ENCODE measurements at regions not wholly inside any gene's neighbourhood (a gene's known extent, or its start where the extent isn't known, plus 50 kb on each side); places are given as distances from the start of the nearest gene placed in this dataset.

DNA sequence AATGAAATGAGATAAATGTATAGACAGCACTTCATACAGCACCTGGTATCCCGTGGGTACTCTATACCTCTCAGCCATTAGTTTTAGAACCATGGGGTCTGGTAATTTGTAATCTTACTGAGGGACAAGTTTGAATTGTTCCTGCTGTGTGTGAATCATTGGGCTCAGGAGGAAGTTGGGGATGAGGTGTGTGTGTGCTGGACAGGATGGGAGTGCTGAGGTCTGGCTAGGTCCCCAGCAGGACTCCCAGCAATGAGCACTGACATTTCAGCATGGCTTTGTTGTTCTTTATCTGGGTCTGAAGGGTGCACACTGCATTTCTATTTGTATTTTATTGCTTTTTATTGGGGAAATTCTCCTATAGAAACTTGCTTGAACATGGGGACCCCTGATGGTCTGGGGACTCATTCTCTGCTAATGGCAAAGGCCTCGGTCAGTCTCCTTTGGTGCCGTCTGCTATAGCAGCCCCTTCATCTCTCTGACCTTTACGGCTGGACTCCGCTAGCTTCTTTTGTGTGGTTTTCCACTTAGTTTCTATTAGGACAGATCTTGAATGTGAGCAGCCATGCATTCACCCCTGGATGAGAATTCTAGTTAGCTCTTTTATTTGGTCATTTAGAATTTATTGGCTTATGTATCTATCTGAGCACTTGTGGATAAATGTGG is 98.1 kb downstream of the SREK1 start:
- H3K36me3 ChIP-seq (ENCODE audit: control insufficient read depth in 2 of 4, insufficient read depth in 4 of 4, low read length in 3 of 4), result no peaks in the 10 kb centered on the region
- H2AFZ ChIP-seq (ENCODE audit: low read length), result no peak overlapping the region
- no peak overlapping the region for H2BK15ac ChIP-seq (ENCODE audit: low read length)
- H3K14ac ChIP-seq (ENCODE audit: insufficient read length), result no peak overlapping the region
- DNase-seq (ENCODE audit: low read depth in 1 of 2, low spot score in 2 of 2) (no peak), FAIRE-seq (no peak)
- H3K9ac ChIP-seq (replicated peaks in 1 of 4; ENCODE audit: extremely low read depth in 1 of 4, low read depth in 3 of 4, low read length in 3 of 4), result no peak overlapping the region
- H3K4ac ChIP-seq (replicated peaks; ENCODE audit: insufficient read length, low read depth, low read length), result no peak overlapping the region
- no peaks in the 10 kb centered on the region for H3K79me2 ChIP-seq (ENCODE audit: control insufficient read depth in 1 of 2, insufficient read depth in 2 of 2, low read length in 2 of 2)
- H4K20me1 ChIP-seq (replicated peaks in 1 of 2; ENCODE audit: control insufficient read depth in 1 of 2, insufficient read depth in 2 of 2, low read length in 2 of 2), result no peaks in the 10 kb centered on the region
- no peak overlapping the region for H3K4me2 ChIP-seq (ENCODE audit: insufficient read depth in 1 of 2, low read depth in 2 of 2, low read length in 2 of 2)
- WGBS, 2 experiments (ENCODE audit: extremely low coverage in 1 of 2, insufficient coverage in 1 of 2, insufficient read length in 1 of 2, insufficient replicate concordance in 2 of 2, low coverage in 1 of 2, low lambda C conversion rate in 2 of 2, missing lambda C conversion rate in 1 of 2), result 94% methylated on average over 5 of the region's 5 CpGs; no CpG with 5 or more reads in 1 of the 2 experiments
- H3K23me2 ChIP-seq (ENCODE audit: low read depth, low read length), result peaks cover 4% of the 10 kb centered on the region; the same call in 1 of the 2 replicates
- H4K5ac ChIP-seq (ENCODE audit: insufficient read length, low read depth, low read length), result no peak overlapping the region
- no peak overlapping the region for H2BK5ac ChIP-seq (ENCODE audit: low read depth, low read length)
- no peak overlapping the region for H4K91ac ChIP-seq (replicated peaks; ENCODE audit: insufficient read length, low read length)
- H2AK5ac ChIP-seq (ENCODE audit: low read depth, low read length), result no peak overlapping the region
- H3K4me1 ChIP-seq (replicated peaks in 1 of 4; ENCODE audit: control insufficient read depth in 3 of 4, insufficient read depth in 4 of 4, low read length in 3 of 4), result no peaks in the 10 kb centered on the region
- H2BK20ac ChIP-seq (ENCODE audit: low read length), result no peak overlapping the region
- no peaks in the 10 kb centered on the region for H3K9me3 ChIP-seq (ENCODE audit: insufficient read depth in 2 of 2, low read depth in 1 of 2, low read length in 1 of 2)
- H3K4me3 ChIP-seq (ENCODE audit: extremely low read depth in 1 of 4, insufficient read depth in 2 of 4, low read depth in 3 of 4, low read length in 4 of 4), result no peak overlapping the region
- ChIA-PET POLR2A (ENCODE audit: partially characterized antibody) (no interaction called here), CTCF (ENCODE audit: partially characterized antibody) (interaction anchor here (0.7 to 1.4 kb wide), 4 partner anchors 10 to 527 kb away, joined by 3 to 5 read pairs (median 3); no protein-coding TSS in a partner anchor)
- no peak overlapping the region for H3K23ac ChIP-seq (ENCODE audit: insufficient read length)
- H3K18ac ChIP-seq (ENCODE audit: extremely low read depth, low read length), result no peak overlapping the region
- H3K27ac ChIP-seq (ENCODE audit: low read depth, low read length), result no peak overlapping the region
- no peak overlapping the region for H2BK12ac ChIP-seq (ENCODE audit: low read depth, low read length)
- H3K27me3 ChIP-seq (replicated peaks in 1 of 4; ENCODE audit: control insufficient read depth in 3 of 4, extremely low read depth in 1 of 4, insufficient read depth in 3 of 4, low read length in 3 of 4), result no peaks in the 10 kb centered on the region
- no peak overlapping the region for H3K56ac ChIP-seq (replicated peaks; ENCODE audit: insufficient read length, low read depth, low read length)
- H3K79me1 ChIP-seq (ENCODE audit: low read depth, low read length), result no peaks in the 10 kb centered on the region
- no peak overlapping the region for H4K8ac ChIP-seq (ENCODE audit: extremely low read depth, insufficient read depth, low read length)
- no peak overlapping the region for H2BK120ac ChIP-seq (replicated peaks; ENCODE audit: low read depth, low read length)
- TF ChIP-seq NRF1 (IDR thresholded peaks at IDR 0.05; ENCODE audit: low read depth, low read length), result no peak
- TF ChIP-seq RBBP5 (IDR thresholded peaks at IDR 0.05; ENCODE audit: borderline replicate concordance, low read depth, low read length), result no peak
- TF ChIP-seq CREB1 (IDR thresholded peaks at IDR 0.05), result no peak
